Cardiac septum (tissue), 1 donor: ENCODE measurements at regions not wholly inside any gene's neighbourhood (a gene's known extent, or its start where the extent isn't known, plus 50 kb on each side); places are given as distances from the start of the nearest gene placed in this dataset.
"Not testable (repeated sequence)": the region's sequence is repeated elsewhere in the genome, so short reads cannot be mapped to it uniquely, and the experiment has no call there.

ENCODE experiments used
- DNase-seq: peaks from one replicate; pipeline ENCODE4 v3.0.0-alpha.2; 2020; ENCODE audit warnings: low spot score
- intact Hi-C: fragments of 100-400 bp; cut with DNase I; formaldehyde crosslinking; loops from one replicate; pipeline ENCODE4 v1.14.0; 2022
- donor health status: DM: no; HTN: no; CAD: no.

DNA sequence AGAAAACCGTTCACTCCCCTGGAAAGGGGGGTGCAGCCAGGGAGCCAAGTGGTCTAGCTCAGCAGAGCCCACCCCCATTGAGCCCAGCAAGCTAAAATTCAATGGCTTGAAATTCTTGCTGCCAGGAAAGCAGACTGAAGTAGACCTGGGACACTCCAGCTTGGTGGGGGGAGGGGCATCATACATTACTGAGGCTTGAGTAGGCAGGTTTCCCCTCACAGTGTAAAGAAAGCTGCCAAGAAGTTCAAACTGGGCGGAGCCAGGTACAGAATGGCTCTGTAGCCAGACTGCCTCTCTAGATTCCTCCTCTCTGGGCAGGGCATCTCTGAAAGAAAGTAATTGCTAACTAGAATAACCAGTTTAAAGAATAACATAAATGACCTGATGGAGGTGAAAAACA is 372.3 kb upstream of the F9 start:
- DNase-seq, result no peak
- intact Hi-C loops, result no loop called here

DNA sequence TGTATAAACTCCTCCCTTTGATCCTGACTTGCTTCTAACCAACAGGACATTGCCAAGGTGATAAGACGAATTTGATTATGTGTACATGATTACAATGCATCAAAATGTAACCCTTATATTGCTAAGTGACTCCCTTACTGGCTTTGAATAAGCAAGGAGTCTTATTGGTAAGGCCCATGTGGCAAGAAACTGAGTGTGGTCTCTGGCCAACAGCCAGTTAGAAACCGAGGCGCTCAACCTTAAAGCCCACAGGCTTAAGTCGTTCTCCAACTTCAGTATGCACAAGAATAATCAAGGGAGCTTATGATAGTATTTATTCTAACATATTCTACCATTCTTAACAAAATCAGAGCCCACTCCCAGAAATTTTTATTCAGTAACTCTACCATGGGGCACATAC is 374.2 kb upstream of the F9 start:
- intact Hi-C loops, result no loop called here
- no peak for DNase-seq

DNA sequence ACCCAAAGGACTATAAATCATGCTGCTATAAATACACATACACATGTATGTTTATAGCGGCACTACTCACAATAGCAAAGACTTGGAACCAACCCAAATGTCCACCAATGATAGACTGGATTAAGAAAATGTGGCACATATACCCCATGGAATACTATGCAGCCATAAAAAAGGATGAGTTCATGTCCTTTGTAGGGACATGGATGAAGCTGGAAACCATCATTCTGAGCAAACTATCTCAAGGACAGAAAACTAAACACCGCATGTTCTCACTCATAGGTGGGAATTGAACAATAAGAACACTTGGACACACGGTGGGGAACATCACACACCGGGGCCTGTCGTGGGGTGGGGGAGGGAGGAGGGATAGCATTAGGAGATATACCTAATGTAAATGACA is 383.9 kb upstream of the F9 start:
- intact Hi-C loops, DNase-seq: not testable (repeated sequence)

DNA sequence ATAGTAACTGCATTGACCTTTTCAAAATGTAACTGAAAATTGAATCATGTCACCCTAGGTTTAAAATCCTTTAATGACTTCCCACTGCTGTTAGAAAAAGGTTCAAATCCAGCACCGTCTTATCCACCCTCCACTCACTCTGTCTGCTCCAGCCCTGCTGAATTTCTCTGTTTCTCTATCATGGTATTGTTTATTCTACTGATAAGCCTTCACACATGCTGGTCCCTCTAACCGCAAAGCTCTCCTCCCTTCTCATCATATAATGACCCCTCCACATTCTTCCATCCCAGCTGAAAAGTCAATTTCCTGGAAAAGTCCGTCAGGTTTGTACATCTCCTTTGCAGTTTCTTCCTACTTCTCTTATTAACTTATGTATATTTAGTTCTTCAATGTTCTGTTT is 389.2 kb upstream of the F9 start:
- no peak for DNase-seq
- intact Hi-C loops, result no loop called here

DNA sequence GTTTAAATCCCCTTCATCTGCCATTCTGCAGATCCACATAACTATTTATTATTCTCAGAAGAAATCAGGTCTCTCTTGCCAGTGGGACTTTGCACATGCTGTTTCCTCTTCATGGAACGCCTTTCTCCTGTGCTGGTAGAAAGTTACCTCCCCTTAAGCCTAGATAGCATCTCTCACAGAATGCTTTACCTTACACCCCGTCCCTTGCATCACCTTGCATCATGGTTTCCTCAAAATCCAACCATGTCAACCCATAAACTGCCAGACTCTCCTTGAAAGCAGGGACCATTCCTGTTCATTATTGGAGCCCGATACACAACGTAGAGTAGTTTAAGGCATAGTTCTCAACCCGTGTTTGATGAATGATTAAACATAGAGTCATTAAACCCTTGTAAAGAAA is 396.2 kb upstream of the F9 start:
- intact Hi-C loops, result no loop called here
- no peak for DNase-seq

DNA sequence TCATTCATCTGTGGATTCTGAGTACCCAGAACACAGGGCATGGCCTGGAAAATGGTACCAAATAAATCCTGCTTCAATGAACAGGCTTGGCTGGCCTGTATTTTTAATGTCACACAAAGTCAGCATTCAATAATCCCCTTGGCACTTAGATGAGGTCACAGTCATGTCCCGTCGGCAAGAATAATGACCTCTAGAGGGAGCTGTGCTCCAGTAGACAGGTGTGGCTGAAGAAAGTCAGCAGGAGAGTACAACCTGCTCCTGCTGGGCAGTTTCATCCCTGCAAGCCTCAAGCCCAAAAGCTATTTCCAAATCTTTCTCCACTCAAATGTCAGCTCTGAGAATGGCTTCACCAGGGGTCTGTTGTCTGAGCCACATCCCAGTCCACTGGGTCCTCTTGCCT is 404.0 kb upstream of the F9 start:
- no peak for DNase-seq
- intact Hi-C loops, result no loop called here

DNA sequence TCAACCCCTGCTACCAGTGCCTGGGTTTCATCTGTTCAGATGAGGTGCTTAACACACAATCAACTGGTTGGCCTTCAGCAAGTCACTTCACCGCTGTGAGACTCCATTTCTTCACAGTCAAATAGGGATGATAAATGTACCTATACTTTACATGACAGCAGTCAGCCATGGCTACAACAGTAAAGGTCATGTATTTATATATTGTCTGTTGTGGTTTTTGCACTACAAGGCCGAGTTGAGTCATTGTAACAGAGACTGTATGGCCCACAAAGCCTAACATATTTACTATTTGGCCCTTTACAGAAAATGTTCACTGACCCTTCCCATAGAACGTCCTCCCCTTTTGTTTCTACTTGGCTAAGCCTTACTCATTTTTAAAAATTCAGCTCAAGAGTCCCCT is 404.6 kb upstream of the F9 start:
- DNase-seq, result no peak

DNA sequence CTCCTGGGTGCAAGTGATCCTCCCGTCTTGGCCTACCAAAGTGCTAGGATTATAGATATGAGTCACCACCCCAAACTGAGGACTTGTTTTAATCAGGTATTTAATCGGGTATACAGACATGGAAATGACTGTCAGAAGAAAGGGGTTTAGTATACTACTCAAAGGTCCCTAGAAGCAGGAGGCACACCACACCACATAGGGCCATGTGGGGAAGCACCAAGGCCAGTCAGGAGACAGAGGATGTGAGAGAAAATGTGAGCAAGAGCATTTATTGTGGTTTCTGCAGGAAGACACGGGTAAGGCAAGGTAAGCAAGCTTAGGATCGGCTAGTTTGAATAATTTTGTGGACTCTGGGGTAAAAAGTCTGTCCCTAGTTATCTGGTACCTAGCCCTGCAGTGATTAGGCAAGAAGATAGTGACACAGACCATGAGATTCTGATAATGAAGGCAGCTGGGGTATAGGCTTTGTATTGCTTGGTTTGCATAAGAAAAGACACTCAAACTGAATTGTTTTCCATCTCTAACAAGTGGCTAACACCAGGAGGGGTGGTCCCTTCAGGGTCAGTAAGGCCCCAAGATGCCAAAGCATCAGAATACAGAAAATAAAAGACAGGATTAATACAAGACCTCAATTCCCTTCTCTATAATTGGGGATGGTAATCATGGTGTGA is 408.8 kb upstream of the F9 start:
- intact Hi-C loops, result no loop called here
- DNase-seq, result no peak

More for the DNA sequence above, 404.6 kb upstream of the F9 start:
- intact Hi-C loops, result no loop called here

DNA sequence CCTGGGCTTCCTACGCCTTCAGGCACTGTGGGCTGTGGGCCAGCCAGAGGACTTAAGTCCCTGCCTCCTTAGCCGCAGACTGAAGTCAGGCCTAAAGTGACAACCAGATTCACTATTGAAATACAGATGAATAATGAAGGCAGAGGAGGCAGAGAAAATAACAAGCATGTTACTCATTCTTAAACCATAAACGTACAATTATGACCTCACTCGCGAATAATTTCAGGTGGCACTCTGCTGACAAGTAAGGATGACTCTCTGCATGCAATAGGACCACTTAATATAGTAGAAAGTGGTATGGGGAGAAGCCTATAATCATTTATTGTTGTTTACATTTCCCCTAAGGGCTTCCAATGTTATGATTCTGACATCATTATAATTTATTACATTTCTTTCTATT is 409.2 kb upstream of the FGF13 start:
- intact Hi-C loops, result no loop called here
- DNase-seq, result no peak

DNA sequence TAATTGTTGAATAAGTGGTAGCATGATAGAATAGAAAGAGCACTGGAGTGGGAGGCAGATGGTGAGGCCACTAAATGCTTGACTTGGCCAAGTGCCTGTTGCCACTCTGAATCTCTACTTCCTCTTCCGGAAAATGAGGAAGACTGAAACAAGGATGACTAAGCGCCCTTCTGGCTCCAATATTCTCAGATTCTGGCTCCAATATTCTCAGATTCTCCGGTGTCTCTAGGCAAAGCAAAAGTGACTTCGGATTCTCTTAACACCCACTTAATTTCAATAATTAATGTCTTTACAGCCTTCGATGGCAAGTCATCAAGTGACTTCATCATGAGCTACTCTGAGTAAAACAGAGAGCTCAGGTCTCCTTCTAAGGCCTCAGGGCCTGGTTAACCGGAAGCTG is 402.2 kb upstream of the FGF13 start:
- intact Hi-C loops, result no loop called here
- no peak for DNase-seq

DNA sequence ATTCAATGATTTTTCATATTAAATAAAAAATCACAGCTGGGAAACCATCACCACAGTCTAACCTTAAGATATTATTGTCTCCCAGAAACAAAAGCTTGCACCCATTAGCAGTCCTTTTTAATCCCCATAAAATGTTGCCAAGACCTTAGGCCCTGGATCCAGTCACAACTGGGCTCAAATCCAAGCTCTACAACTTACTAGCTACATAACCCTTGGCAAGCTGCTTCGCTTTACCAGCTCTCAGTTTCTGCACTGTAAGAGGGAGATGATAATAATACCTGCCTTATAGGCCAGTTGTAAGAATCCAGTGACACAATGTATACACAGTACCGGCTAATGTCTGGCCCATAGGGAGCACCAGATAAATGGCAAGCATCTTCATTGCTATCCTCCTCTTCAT is 400.9 kb upstream of the FGF13 start:
- intact Hi-C loops, result no loop called here
- DNase-seq, result no peak

DNA sequence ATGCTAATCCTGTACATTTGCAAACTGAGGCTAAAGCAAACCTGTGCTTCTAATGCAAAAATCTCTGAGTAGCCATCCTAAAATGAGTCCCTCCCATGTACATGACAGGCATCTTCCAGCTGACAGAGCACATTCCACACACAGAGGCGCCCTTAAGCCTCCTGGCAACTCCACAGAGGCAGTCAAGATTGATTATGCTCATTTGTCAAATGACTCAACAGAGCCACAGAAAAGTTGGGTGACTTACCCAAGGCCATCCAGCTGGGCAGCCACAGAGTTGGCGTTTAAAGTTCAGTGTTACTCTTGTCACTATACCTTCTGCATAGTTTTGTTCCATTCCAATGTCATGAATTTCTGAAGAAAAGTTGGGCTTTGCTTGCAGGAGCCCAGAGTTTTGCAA is 394.6 kb upstream of the FGF13 start:
- intact Hi-C loops, result no loop called here

DNA sequence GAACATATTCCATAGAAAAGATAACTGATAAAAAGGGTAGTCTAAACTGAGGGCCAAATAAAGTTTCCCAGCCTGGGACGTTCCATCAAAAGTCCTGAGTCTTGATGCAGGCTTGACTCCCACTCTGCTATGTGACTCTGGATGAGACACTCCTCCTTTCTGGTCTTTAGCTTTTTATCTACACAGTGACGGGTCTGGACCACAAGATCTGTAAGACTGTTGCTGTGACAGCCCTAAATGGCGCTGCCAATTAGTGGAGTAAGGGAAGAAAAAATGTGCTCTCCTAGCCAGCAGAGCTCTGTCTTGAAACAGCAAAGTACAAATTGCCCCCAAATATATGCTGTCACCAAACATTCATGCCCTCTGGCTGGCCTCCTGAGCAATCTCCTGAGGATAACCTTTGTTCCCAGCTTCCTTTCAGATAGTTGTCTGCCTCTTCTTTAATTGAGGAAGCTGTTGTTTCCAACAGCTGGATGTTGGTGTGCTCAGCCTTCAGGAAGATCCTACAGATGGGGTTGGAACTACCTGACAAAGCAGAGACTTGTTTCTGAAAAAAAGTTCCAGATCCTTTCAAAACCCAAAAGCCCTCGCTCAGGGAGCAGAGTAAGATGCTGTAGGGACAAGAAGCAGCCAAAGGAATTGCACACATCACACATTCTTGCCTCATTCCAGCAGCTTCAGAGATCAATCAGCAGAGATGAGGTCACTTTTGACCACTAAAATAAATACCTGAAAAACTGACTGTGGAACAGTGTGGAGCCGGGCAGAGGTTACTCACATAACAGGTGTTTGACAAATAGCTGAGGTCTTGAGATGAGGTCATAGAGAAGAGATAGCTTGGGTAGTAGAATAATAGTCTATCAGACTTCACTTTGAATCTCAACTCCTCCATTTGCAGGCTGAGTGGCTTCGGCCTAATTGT is 383.4 kb upstream of the FGF13 start:
- intact Hi-C loops, result no loop called here
- DNase-seq, result no peak

More for the DNA sequence above, 394.6 kb upstream of the FGF13 start:
- DNase-seq, result no peak

DNA sequence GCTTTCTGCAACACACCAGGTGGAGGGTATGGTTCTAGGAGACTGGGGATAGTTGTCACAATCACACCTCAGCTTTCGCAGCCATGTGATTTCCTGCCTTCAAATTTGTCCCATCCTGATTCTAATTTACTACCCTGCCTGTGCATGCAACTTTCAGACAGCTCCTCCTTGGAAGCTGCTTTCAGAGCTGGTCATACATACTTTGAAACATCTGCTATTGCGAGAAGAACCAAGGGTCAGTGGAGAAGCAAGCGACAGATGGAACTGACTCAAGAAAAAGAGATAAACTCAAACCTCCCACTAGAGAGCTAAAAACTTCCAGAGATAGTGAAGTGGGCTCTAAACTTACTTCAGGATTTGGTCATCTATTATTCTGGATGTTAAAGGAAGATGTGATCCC is 381.7 kb upstream of the FGF13 start:
- intact Hi-C loops, result no loop called here
- DNase-seq, result no peak

DNA sequence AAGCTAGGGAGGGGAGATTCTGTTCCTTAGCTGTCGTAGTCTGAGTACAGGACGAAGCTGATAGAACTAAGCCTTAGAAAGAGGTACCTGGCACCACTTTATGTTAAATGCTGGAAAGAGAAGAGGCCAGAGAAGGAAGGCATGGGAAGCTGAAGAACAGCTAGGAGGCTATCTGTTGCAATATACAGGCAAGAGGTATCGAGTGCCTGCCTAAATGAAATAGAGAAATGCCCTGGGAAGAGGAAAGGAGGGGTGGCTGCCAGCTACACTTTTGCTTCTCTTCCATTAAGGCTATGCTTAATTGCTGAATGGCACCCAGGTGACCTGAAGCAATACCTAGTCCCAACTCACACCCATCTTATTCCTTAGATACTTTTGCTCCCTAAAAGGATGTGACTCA is 380.4 kb upstream of the FGF13 start:
- no peak for DNase-seq
- intact Hi-C loops, result no loop called here

DNA sequence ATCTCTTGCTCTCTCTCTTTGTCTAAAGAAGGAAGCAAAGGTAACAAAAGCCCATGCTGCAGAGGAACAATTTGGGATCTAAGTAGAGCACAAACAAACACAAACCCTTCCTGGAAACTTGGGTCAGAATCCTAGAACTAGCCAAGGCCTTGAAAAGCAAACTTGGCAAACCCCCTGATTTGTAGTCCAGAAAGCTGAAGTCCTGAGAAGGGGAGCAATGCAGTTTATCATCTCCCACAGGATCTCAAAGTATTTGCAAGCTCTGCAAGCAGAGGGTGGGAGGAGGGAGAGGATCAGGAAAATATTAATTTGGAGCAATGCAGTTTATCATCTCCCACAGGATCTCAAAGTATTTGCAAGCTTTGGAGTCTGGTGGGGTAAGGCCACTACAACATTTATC is 379.5 kb upstream of the FGF13 start:
- no peak for DNase-seq
- intact Hi-C loops, result no loop called here

DNA sequence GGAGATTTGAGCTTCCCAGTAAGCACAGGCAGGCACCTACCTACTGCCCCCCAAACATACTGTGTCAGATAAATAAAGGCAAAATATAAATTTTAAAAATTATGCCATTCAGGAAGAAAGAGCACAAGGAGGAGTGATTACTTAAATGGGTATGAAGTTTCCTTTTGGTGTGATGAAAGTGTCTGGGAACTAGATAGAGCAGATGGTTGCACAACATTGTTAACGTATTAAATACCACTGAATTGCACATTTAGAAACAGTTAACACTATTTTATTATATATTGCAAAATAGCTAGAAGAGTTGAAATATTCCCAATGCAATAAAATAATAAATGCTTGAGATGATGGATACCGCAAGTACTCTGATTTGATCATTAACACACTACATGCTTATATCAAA is 374.7 kb upstream of the FGF13 start:
- intact Hi-C loops, result no loop called here
- DNase-seq, result no peak

DNA sequence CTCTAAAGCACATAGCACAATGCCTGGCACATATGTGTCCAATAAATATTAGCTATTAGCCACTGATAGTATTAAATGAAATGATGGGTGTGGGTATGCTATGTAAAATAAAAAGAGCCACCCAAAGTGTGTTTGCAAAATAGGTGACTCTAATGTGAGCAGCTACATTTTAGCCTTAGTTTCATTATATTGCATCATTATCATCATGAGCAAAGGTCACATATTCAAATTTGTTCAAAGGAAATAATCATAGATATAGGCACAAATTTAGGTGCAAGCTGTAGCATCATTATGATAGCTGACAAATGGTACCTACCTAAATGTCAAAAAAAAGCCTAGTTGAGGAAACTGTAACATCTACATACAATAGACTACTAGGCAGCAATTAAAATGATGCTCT is 373.9 kb upstream of the FGF13 start:
- intact Hi-C loops, result no loop called here
- no peak for DNase-seq

DNA sequence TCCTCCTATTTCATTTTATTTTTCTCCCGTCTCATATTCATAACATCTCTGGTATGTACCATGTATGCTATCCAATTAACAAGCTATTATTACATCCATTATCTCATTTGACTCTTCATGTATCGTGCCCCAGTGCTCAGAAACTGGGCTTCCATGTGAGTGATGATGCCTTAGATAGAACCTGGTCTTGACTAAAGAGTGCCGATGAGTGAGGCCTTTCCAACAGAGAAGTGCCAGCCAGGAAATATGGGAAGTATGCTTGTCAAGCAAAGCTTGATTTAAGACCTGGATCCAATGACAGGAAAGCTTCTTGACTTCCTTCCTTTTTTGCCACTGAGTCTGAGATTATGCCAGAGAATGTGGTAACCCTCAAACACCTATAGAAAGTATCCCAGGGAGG is 371.7 kb upstream of the FGF13 start:
- DNase-seq, result no peak
- intact Hi-C loops, result no loop called here

DNA sequence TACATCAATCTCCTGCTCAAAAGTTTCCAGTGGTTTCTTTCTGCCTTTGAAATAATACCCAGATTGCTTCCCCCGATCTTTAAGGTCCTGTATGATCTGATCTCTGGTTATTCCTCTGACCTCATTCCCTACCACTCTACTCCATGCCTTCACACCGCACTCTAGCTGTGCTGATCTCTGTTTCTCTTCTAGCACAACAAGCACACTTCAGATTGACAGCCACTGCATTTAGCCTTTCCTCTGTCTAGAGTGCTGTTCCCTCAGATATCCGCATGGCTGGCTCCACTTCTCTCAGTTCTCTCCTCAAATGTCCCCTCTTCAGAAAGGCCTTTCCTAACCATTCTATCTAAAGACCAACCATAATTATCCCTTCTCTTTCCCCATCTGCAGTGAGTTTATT is 370.4 kb upstream of the FGF13 start:
- DNase-seq, result no peak
- intact Hi-C loops, result no loop called here

DNA sequence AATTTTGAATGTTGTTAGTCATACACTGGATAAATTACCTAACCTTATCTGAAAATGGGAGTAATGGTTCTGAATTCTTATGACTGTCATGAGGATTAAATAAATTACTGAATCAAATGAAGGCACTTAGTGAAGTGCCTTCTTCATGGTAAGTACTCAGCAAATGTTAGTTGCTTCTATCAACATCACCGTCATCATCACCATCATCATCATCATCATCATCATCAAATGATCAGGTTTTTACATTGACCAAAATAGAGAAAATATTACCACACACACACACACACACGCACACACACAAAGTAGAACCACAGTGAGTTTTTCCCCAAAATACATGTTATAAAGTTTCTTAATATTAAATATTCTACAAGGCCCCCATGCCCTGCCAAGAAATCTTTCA is 368.3 kb upstream of the FGF13 start:
- DNase-seq, result no peak
- intact Hi-C loops, result no loop called here
